ENCODE measurements at regions not wholly inside any gene's neighbourhood (a gene's known extent, or its start where the extent isn't known, plus 50 kb on each side); places are given as distances from the start of the nearest gene placed in this dataset.
"Not testable (repeated sequence)": the region's sequence is repeated elsewhere in the genome, so short reads cannot be mapped to it uniquely, and the experiment has no call there.

DNA sequence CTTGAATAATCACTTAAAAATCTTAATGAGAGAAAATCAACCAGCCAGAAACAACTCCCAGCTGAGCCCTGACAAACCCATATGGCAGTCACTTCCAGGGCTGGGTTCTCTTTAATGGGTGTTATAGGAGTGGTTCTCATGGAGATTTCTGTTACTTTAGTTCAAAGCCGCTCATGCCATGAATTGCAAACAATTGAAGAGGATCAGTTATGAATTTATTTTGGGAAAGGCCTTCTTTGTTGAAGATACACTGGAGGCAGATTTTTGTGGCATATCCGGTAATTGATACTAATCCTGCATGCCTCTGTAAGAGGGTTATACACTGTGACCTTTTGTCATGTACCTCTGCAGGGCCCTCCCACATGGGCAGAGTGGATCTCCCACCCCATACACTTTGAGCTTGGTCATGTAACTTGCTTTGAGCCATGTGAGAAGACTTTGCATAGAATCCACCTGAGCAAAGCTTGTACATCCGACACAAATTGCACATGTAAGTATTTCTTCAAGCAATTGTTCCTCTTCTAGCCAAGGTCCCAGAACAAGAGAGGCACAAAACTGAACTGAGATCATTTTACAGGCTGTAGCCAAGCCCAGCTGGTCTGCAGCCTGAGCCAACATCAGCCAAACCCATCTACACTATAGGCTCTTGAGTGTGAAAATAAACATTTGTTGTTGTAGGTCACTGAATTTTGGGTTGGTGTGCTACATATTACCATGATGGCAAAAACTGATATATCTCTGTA lies 492.3 kb downstream of the PREX1 start:
- no peak for DNase-seq (ENCODE audit: low read depth in 2 of 3, low spot score in 1 of 3)

DNA sequence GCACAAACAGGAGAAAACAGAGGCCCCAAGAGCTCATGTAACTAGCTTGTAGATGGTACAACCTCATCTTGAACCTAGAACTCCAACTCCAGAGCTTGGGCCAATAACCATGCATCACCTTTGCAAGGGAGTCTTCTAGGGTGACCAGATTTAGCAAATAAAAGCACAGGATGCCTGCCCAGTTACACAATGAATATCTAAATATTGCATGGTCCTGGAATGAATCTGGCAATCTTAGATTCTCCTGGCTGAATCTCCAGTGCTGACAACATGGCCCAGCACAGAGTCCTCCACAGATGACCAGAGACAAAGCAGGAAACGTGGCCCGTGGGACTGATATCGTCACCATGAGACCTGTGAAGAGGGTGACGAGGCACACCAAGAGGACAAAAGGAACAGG lies 494.1 kb downstream of the PREX1 start:
- DNase-seq (ENCODE audit: low read depth in 2 of 3, low spot score in 1 of 3) = no peak

DNA sequence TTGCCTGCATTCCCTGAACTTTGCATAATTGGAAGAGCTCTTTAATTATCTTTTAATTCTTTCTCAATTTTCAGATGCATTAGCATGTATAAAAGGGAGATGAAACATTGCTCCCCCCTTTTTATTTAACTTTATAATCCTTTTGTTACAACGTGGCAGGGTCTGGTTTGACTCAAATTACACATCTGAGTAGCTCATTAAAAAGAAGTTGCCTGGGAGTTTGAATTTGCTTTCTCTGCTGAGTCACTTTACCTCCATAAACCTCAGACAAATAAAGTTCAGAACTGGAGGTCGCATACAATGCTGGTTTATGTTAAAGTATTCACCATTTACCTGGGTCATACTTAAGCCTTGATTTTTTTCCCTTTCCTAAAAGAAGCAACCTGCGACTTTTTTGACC lies 495.2 kb downstream of the PREX1 start:
- no peak for DNase-seq (ENCODE audit: low read depth in 2 of 3, low spot score in 1 of 3)

DNA sequence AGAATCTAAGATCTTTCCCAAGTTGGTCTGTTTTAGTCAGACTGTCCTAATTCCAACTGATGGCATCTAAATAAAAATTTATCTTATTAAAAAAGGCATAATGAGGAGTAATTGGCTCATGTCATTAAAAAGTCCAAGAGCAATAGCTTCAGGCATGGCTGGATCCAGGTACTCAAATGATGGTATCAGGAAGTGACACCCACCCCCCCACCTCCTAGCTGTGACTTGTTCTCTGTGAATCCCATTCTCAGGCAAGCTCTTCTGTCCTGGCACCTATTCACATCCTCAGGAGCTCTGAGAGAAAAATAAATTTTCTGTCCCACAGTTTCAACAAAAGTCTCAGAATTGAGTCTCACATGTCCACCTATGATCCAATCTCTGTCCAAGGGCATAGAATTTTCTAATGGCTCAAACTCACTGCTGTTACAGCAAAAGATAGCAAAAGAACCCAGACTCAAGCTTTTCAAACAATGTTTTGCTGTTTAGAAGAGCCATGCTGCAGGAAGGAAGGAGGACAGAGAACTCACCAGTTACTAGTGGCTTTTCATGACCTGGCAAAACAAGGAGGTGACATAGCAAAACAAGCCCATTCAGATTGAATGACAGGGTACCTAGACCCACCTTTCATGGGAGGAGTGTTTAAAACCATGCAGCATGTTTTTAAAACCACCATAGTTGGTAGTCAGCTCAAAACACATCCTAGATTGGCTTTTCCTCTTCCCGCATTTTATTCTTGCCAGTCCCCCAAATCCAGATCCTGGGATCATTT lies 496.1 kb downstream of the PREX1 start:
- no peak for DNase-seq (ENCODE audit: low read depth in 2 of 3, low spot score in 1 of 3)

DNA sequence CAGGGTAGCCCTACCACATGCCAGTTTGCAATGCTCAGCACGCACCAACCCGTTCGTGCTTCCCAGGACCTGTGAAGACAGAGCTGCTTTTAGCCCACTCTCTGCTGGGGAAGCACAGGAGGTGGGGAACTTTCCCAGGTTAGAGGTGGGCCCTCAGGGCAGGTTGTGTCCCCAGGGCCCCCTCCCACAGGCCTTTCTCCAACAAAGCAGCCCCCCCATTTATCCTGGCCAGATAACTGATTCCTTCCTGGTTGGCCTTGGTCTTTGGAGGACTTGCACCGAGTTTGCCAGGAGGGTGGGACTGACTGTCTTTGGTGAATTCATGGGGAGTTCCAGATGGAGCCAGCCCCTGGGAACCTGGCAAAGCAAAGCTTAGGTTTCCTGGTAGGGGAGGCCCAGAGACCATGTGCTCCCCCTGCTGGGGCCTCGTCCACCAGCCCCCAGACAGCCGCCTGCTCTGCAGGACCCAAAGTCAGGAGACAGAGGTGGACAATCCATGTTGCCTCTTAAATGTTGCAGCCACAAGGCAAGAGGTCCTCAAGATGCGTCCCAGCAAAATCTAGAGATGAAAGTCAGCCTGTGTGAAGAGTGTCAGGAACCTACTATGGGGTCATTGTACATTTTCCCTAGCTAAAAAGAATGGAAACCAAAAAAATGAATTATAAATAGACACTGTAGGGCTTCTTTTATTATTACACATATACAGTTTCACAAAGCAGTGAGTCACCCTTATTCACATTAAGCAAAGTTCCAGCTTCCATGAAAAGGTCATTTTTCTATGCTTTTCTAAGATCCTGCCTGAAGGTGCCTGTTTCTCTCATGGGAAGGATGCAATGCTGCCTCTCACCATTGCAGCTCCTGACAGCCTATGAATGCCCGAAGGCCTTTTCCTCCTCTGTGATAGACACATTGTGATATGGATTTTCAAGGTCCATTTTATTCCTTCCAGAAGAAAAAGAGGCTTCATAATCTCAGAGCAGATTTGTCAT lies 497.8 kb downstream of the PREX1 start:
- no peak for DNase-seq (ENCODE audit: low read depth in 2 of 3, low spot score in 1 of 3)

DNA sequence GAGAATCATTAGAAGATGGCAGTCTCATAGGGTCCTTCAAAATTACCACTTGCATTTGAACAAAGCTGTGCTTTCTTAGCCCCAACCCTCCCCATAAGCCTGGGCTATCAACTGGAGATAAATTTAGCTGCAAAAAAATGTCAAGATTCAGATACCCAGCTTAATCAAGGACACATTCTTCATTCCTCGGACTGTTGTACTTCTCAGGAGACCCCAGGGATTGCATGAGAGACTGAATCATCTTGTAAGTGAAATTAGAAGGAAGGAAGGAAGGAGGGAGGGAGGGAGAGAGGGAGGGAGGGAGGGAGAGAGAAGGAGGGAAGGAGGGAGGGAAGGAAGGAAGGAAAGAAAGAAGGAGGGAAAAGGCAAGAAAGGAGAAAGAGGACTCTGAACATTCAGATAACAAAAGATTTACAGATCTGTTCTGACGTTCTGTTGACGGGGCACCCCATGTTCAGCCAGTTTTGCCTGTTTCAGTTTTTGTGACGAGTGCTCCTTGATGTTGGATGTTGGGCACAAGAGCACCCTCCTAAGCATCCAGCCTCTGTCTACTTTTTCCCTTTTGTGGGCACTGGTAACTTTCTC lies 498.7 kb downstream of the PREX1 start:
- DNase-seq (ENCODE audit: low read depth in 2 of 3, low spot score in 1 of 3) = no peak

DNA sequence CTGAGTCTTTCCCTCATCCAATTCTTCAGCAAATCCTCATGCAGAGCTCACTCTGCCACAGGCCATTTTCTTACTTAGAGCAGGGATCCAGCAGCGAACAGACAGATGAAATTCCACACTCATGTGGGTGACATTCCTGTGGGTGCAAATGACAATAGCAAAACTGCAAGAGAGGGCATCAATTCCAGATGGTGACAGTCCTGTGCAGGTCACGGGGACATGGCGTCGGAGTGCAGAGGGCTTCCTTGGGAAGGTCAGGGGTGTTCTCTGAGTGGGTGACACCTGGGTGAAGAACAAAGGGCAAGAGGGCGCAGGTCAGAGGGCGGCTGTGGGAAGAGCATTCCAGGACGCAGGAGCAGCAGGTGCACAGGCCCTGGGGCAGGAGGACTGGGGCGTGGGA lies 500.0 kb downstream of the PREX1 start:
- not testable (repeated sequence) for DNase-seq (ENCODE audit: low read depth in 2 of 3, low spot score in 1 of 3)

DNA sequence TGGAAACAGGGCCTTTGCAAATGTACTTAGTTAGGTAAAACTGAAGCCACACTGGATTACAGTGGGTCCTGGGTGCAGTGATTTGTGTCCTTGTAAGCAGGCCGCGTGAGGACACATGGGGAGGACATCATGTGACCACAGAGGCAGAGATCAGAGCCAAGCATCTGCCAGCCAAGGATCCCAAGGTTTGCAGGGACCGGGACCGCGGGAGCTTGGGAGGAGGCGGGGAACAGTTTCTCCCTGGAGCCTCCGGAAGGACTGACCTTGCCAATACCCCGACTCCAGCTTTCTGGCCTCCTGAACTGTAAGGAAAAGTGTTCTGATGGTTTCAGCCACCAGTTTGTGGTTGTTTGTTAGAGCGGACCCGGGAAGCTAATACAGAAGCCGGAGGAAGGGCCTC lies 500.9 kb downstream of the PREX1 start:
- DNase-seq (ENCODE audit: low read depth in 2 of 3, low spot score in 1 of 3) = no peak

DNA sequence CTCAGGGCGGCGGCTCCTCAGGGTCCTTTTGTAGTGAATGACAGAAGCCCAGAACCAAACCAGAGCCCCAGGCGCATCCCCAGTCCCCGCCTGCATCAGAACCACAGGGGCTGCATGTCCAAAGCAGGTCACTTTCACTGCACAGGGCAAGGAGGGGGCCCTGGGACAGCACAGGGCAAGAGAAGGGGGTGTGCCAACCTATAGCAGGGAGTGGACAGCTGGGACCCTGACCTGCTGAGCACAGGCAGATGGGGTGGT lies 501.4 kb downstream of the PREX1 start:
- DNase-seq (ENCODE audit: low read depth in 2 of 3, low spot score in 1 of 3) = no peak

DNA sequence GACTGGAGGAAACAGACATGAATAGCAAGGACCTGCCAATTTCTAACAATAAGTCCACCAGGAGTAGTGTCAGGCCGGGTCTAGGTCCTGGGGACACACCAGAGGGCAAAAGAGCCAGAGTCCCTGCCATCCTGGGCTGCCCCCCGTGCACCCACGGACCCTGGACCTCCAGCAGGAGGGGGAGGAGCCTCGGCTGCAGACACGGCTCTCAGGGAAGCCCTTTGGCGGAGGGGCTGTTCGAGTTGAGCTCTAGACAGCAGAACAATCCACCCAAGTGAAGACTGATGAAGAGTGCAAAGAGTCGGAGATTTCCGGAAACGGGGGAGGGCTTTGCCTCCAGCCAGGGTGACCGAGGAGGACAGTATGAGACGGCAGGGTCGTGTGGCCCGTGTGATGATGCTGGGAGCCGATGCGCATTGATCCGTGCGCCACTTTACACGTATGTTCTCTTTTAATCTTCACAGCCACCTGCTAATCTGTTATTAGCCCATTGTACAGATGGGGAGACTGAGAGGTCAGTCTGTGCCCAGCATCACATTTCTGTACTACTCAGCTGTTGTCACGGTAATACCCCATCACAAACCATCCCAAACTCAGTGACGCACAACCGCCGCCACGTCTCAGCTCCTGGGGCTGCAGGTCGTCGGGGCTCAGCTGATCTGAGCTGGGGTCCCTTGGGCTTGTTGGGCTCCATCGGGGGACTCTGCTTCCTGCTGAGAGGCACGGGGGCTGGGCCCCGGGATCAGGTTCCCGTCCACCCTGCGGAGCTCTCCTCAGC lies 502.0 kb downstream of the PREX1 start:
- no peak for DNase-seq (ENCODE audit: low read depth in 2 of 3, low spot score in 1 of 3)

DNA sequence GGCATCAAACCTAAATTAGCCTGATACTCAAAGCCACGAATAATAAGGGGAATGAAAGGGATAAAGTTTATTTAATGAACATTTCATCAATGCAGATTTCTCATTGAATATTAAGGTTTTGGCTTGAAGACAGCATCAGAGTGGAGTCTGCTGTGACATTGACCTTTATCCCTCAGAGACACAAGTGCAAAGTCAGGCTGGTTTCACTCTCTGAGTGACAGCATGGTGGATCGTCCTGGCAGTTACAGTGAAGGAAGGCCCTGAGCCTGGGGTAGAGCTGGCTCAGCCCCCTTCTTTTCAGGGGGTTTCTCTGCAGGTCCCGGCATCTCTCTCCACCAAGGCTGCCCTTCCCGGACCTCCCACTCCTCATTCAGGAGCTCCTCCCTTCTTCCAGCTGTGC lies 503.1 kb downstream of the PREX1 start:
- DNase-seq (ENCODE audit: low read depth in 2 of 3, low spot score in 1 of 3) = no peak

DNA sequence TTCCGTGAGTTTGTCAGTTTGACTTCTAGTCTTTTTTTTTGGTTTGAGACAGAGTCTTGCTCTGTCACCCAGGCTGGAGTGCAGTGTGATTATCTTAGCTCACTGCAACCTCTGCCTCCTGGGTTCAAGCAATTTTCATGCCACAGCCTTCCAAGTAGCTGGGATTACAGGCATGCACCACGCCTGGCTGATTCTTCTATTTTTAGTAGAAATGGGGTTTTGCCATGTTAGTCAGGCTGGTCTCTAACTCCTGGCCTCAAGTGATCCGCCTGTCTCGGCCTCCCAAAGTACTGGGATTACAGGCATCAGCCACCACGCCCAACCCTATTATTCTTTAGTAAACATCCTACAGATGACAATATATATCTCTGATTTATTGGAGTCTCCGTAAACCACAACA lies 506.5 kb downstream of the PREX1 start:
- DNase-seq (ENCODE audit: low read depth in 2 of 3, low spot score in 1 of 3) = no peak

DNA sequence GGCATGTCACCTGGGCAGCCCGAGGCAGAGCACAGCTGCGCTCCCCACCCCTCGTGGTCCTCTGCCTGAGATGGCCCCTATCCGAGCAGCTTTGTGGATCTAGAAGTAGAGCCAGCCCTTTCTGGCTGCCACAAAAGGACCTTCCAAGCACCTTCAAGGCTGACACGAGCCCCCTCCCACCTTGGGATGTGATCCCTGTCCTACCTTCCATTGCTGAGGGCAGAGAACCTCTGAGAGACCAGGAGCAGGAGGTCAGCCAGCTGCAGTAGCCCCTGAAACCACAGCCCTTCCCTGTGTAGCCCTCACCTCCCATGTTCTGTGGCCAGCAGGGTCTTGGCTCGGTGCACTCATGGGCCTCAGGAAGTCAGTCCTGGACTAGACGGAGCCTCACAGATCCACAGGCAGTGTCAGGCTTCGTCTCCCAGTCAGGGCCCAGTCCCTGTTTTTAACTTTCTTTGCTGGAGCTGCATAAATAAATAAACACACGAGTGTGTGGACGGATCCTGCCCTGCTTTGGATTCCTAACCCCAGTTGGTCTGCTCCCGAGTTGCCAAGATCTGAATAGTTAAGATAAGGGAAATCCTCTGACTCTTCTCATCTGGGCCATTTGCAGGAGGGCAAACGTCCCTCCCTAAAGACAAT lies 507.7 kb downstream of the PREX1 start:
- DNase-seq (ENCODE audit: low read depth in 2 of 3, low spot score in 1 of 3) = no peak

DNA sequence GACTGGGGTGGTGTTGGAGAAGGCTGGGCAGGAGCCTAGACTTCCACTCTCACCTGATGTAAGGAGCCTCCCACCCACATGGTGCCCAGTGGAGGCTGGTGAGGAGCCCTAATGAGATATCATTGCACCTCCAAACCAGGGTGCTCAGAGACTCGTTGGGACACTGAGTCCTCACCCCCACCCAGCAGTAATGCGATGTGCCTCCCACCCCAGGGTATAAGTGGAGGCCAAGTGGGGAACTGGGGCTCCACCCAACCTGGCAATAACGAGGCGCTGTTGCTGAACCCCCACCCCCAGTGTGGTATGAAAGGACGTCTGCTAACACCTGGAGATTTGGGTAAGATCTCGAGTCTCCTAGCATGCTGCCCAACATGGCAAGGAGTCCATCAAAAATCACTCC lies 510.2 kb downstream of the PREX1 start:
- no peak for DNase-seq (ENCODE audit: low read depth in 2 of 3, low spot score in 1 of 3)

DNA sequence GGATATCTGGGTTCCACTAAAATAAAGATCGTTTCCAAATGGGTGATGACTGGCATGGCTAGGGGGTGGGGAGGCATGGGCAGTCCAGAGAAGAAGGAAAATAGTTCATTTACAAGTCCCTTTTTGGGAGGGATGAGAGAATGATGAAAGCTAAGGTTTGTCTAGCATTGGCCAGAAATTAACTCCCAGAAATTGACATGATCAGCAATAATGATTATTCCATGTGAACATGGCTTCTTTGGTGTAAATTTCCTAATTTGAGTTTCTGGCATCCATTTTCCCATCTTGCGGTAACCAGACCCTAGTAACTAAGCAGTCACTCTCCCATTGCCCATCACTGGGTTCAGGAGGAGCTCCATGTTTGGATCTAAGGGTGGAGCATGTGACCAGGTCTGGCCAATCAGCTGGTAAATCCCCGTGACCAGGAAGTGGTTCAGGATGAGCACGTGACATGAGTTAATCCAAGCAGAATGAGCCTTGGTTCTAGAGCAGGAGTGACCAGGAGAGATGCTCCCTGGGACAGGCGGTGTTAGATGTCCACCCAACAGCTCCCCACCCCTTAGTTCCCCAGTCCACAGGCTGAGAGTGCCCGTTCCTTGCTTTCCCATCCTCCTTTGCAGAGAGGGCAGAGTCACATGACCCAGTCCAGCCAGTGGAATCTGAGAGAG lies 512.7 kb downstream of the PREX1 start:
- no peak for DNase-seq (ENCODE audit: low read depth in 2 of 3, low spot score in 1 of 3)

DNA sequence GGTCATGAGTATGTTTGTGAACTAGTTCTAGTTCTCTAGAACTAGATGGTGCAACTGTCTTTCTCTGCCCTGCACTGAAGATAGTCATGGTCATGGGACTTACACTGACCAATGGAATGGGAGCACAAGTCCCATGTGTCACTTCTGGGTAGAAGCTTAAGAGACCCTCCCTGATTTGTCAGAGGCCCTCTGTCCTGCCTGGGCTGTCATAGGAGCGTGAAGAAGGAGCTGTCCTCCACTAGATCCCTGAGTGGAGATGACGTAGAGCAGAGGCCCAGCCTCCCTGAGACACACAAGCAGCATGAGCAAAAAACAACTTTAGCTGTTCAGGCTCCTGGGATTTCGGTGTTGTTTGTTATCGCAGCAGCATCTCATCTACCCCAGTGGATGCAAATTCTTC lies 514.5 kb downstream of the PREX1 start:
- DNase-seq (ENCODE audit: low read depth in 2 of 3, low spot score in 1 of 3) = no peak

DNA sequence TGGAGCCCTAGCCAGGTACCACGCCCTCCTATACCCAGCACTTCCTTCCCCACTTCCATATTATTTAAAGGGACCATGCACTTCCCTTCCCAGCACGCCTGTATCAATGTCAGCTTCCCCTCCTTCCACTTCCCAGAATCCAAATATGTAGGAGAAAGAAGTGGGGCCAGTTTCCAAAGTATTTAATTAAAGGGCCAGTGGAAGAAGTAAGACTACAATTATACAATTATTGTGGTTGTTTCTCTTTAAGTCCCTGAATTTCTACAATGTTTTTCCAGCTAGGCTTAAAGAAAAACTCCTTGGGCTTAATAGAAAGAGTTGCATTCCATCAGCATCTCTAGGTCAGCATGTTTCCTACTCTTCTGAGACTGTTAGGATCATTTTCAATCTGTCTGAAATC lies 515.8 kb downstream of the PREX1 start:
- no peak for DNase-seq (ENCODE audit: low read depth in 2 of 3, low spot score in 1 of 3)

DNA sequence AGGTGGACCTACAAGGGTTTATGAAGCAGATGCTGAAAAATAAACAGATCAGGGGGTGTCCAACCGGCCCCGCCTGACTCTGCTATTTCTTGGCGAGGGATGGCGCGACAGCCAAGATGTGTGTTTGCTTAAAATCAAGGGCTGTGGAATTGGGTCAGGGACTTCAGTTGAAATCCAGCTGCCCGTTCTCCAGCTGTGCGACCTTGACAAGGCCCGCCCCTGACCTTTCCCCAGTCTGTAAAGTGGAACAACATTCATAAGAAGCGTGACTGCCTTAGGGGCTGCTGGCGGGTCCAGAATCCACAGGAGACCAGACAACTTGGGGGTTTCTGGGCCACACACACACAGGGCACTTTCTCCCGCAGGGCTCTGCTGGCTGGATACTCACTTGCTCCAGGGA lies 517.5 kb downstream of the PREX1 start:
- DNase-seq (ENCODE audit: low read depth in 2 of 3, low spot score in 1 of 3) = no peak

DNA sequence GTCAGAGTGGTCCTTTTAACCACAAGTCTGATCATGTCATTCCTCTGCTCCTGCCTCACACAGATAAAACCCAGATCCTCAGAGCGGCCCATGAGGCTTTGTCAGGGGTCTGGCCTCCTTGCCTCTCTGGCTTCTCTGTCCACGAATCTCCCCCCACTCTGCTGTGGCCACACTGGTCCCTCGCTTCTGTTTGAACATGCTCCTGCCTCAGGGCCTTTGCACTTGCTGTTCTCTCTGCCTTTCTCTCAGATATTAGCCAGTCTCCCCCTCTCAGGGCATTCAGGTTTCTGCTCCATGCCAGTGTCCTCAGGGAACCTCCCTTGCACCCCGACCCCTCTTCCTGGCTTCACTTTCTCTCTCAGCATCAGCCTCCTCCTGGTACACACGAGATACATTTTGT lies 518.5 kb downstream of the PREX1 start:
- no peak for DNase-seq (ENCODE audit: low read depth in 2 of 3, low spot score in 1 of 3)

DNA sequence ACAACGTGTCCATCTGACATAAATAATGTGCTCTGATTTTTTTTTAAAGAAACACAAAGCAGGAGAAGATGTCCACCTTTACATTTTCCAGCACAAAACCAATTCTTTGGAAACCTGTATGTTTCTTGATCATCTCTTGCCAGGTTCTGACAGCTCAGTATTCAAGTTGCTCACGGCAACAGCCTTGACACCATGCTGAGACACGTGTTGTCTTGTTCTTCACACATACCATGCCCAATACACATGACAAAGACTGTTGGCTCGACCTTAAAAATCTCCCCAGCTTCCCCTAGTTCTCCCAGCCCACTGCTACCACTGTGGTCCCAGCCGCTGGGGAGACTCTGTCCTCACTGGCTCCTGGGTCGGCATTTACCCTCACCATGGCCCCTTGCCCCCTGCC lies 518.9 kb downstream of the PREX1 start:
- no peak for DNase-seq (ENCODE audit: low read depth in 2 of 3, low spot score in 1 of 3)
